Smooth muscle cell (in vitro differentiated cells): ENCODE measurements at regions not wholly inside any gene's neighbourhood (a gene's known extent, or its start where the extent isn't known, plus 50 kb on each side); places are given as distances from the start of the nearest gene placed in this dataset.

Source experiments
- DNase-seq: peaks from one replicate; lab custom pipeline; 2025; ENCODE audit not compliant: unreplicated experiment; lab: John Stamatoyannopoulos, UW
- H2AFZ ChIP-seq: fragments of 200-600 bp; sonication (generic); 2 replicates; pipeline ENCODE4 v1.6.0; 2016; ENCODE audit warnings: antibody characterized with exemption, low read depth, mild to moderate bottlenecking
- H3F3A ChIP-seq: fragments of 200-600 bp; sonication (generic); 2 replicates; pipeline ENCODE4 v1.6.0; 2017; ENCODE audit warnings: antibody characterized with exemption, low read depth
- H3K27ac ChIP-seq: fragments of 200-600 bp; sonication (generic); 2 replicates; pipeline ENCODE4 v1.5.1; 2016; ENCODE audit warnings: low read depth, mild to moderate bottlenecking
- H3K27me3 ChIP-seq: fragments of 200-600 bp; sonication (generic); 2 replicates; pipeline ENCODE4 v1.6.1; 2016; ENCODE audit warnings: low read depth, mild to moderate bottlenecking
- H3K36me3 ChIP-seq: fragments of 200-600 bp; sonication (generic); 2 replicates; pipeline ENCODE4 v1.5.1; 2016; ENCODE audit warnings: low read depth
- H3K4me1 ChIP-seq: fragments of 200-600 bp; sonication (generic); 2 replicates; pipeline ENCODE4 v1.5.1; 2016; ENCODE audit warnings: low read depth
- H3K4me2 ChIP-seq: fragments of 200-600 bp; sonication (generic); 2 replicates; pipeline ENCODE4 v1.6.0; 2016; ENCODE audit warnings: mild to moderate bottlenecking
- H3K4me3 ChIP-seq: fragments of 200-600 bp; sonication (generic); 2 replicates; pipeline ENCODE4 v1.5.1; 2016; ENCODE audit warnings: mild to moderate bottlenecking
- H3K79me2 ChIP-seq: fragments of 200-600 bp; sonication (generic); 2 replicates; pipeline ENCODE4 v1.6.0; 2016; ENCODE audit warnings: low read depth, mild to moderate bottlenecking
- H3K9ac ChIP-seq: fragments of 200-600 bp; sonication (generic); 2 replicates; pipeline ENCODE4 v1.6.0; 2016; ENCODE audit warnings: low read depth
- H3K9me3 ChIP-seq: fragments of 200-600 bp; sonication (generic); replicated peaks from 2 replicates; pipeline ENCODE4 v1.5.1; 2016; ENCODE audit warnings: low read depth
- H4K20me1 ChIP-seq: fragments of 200-600 bp; sonication (generic); 2 replicates; pipeline ENCODE4 v1.6.0; 2016; ENCODE audit warnings: low read depth
- CTCF ChIP-seq: fragments of 200-600 bp; sonication (generic); IDR thresholded peaks from 2 replicates; pipeline ENCODE4 v1.5.1; 2017; ENCODE audit warnings: borderline replicate concordance, mild to moderate bottlenecking, antibody characterized with exemption; ENCODE audit not compliant: insufficient read depth, poor library complexity, severe bottlenecking
- WGBS: methylation state at CpG from one replicate; pipeline ENCODE4 v1.1.7; 2016; ENCODE audit warnings: low lambda C conversion rate; 5-methylcytosine and 5-hydroxymethylcytosine counted together

GRCh38 chr2:62284980-62285379 is 89.1 kb downstream of the B3GNT2 start:
- Histone ChIP-seq H3K4me1 (no peaks in the 10 kb centered on the region), H3F3A (no peaks in the 10 kb centered on the region), H3K4me3 (no peak overlapping the region), H3K27ac (no peak overlapping the region), H3K9me3 (no peaks in the 10 kb centered on the region), H3K4me2 (no peak overlapping the region), H4K20me1 (no peaks in the 10 kb centered on the region), H2AFZ (no peak overlapping the region), H3K9ac (no peak overlapping the region), H3K79me2 (no peaks in the 10 kb centered on the region), H3K36me3 (no peaks in the 10 kb centered on the region), H3K27me3 (no peaks in the 10 kb centered on the region)
- no peak for DNase-seq
- no peak for TF ChIP-seq CTCF
- WGBS, result 89% methylated on average over 4 of the region's 4 CpGs

- no peak for DNase-seq
- Histone ChIP-seq H3K4me1 (no peaks in the 10 kb centered on the region), H3K27ac (no peak overlapping the region), H3K36me3 (no peaks in the 10 kb centered on the region), H3K27me3 (no peaks in the 10 kb centered on the region), H3K4me3 (no peak overlapping the region), H3K9ac (no peak overlapping the region), H3K79me2 (no peaks in the 10 kb centered on the region), H3K4me2 (no peak overlapping the region), H3F3A (no peaks in the 10 kb centered on the region), H3K9me3 (no peaks in the 10 kb centered on the region), H2AFZ (no peak overlapping the region), H4K20me1 (no peaks in the 10 kb centered on the region)
- 94% methylated on average over 2 of the region's 2 CpGs for WGBS
- no peak for TF ChIP-seq CTCF
These were observed 88.6 kb downstream of the B3GNT2 start for GRCh38 chr2:62284471-62284870.

- Histone ChIP-seq H3K9me3 (no peaks in the 10 kb centered on the region), H3K36me3 (no peaks in the 10 kb centered on the region), H2AFZ (no peak overlapping the region), H3K9ac (no peak overlapping the region), H3K4me1 (no peaks in the 10 kb centered on the region), H3K27ac (no peak overlapping the region), H3K4me2 (no peak overlapping the region), H3F3A (no peaks in the 10 kb centered on the region), H3K4me3 (no peak overlapping the region), H3K27me3 (no peaks in the 10 kb centered on the region), H3K79me2 (no peaks in the 10 kb centered on the region), H4K20me1 (no peaks in the 10 kb centered on the region)
- 92% methylated on average over 1 of the region's 1 CpG for WGBS
- TF ChIP-seq CTCF, result no peak
- DNase-seq, result no peak
These were observed 87.2 kb downstream of the B3GNT2 start for GRCh38 chr2:62283147-62283546.

GRCh38 chr2:62281663-62282062 is 85.7 kb downstream of the B3GNT2 start:
- no peak overlapping the region for H3K27ac ChIP-seq
- no peak overlapping the region for H3K4me2 ChIP-seq

More at GRCh38 chr2:62281663-62282062, 85.7 kb downstream of the B3GNT2 start:
- Histone ChIP-seq H4K20me1 (no peaks in the 10 kb centered on the region), H3K36me3 (no peaks in the 10 kb centered on the region), H3K9ac (no peak overlapping the region), H3K9me3 (no peaks in the 10 kb centered on the region), H3K4me3 (no peak overlapping the region), H3K4me1 (no peaks in the 10 kb centered on the region), H3K27me3 (no peaks in the 10 kb centered on the region), H2AFZ (no peak overlapping the region), H3K79me2 (no peaks in the 10 kb centered on the region), H3F3A (no peaks in the 10 kb centered on the region)
- no peak for DNase-seq
- no peak for TF ChIP-seq CTCF
- 94% methylated on average over 1 of the region's 1 CpG for WGBS
